Natural killer cell treated with Interleukin-12 subunit alpha and Interleukin-12 subunit beta and Interleukin-15 and Interleukin-18, amount 100 ng/mL, for 72 hours (primary cell): ENCODE measurements at regions not wholly inside any gene's neighbourhood (a gene's known extent, or its start where the extent isn't known, plus 50 kb on each side); places are given as distances from the start of the nearest gene placed in this dataset.
"Not testable (repeated sequence)": the region's sequence is repeated elsewhere in the genome, so short reads cannot be mapped to it uniquely, and the experiment has no call there.

Experiments
- ATAC-seq, 2 donors: fragments of 150-1000 bp; cut with Tn5 transposase in 1 of 2; sonication (Bioruptor Pico), chemical (Tn5 transposase) in 1 of 2; 2 replicates each; pipeline ENCODE4 v1.10.0; 2021
- DNase-seq: peaks from one replicate; pipeline ENCODE4 v3.0.0; 2022; ENCODE audit warnings: low spot score
- H3K27ac Mint-ChIP-seq, 2 donors: 1 replicate in 1 of 2; 2 replicates in 1 of 2; pipeline ENCODE4 v1.8.0; 2022; ENCODE audit warnings: mixed read lengths in 2 of 2, mild to moderate bottlenecking in 1 of 2, moderate library complexity in 1 of 2
- H3K27me3 Mint-ChIP-seq, 2 donors: 1 replicate in 1 of 2; 2 replicates in 1 of 2; pipeline ENCODE4 v1.8.0; 2022; ENCODE audit warnings: mixed read lengths in 2 of 2
- H3K36me3 Mint-ChIP-seq: one replicate; pipeline ENCODE4 v1.8.0; 2022; ENCODE audit warnings: mixed read lengths
- H3K4me1 Mint-ChIP-seq, 2 donors: 1 replicate in 1 of 2; 2 replicates in 1 of 2; pipeline ENCODE4 v1.8.0; 2022; ENCODE audit warnings: low read depth in 2 of 2, mixed read lengths in 2 of 2, mild to moderate bottlenecking in 1 of 2
- H3K4me3 Mint-ChIP-seq: one replicate; pipeline ENCODE4 v1.8.0; 2022; ENCODE audit warnings: mixed read lengths
- H3K9me3 Mint-ChIP-seq: 2 replicates; pipeline ENCODE4 v1.8.0; 2022; ENCODE audit warnings: mixed read lengths

- peaks cover 8 to 13% of the 10 kb centered on the region in 2 donors for H3K4me1 Mint-ChIP-seq
- peak overlapping the region; percentile 67 for H3K4me3 Mint-ChIP-seq
These were observed 325.5 kb downstream of the BCOR start for GRCh38 chrX:39772057-39772832.

GRCh38 chrX:39773150-39773549 lies 324.6 kb downstream of the BCOR start:
- ATAC-seq: no peak
- Mint-ChIP-seq H3K27ac (no peak overlapping the region), H3K9me3 (peaks cover 3% of the 10 kb centered on the region), H3K4me3 (no peak overlapping the region), H3K27me3 (peaks cover 0 to 38% of the 10 kb centered on the region in 2 donors), H3K4me1 (peaks cover 8 to 13% of the 10 kb centered on the region in 2 donors), H3K36me3 (no peaks in the 10 kb centered on the region)
- no peak for DNase-seq

More at GRCh38 chrX:39772057-39772832, 325.5 kb downstream of the BCOR start:
- ATAC-seq (no peak), DNase-seq (no peak)
- Mint-ChIP-seq H3K27me3 (peaks cover 0 to 34% of the 10 kb centered on the region in 2 donors), H3K9me3 (peaks cover 3% of the 10 kb centered on the region), H3K27ac (peak overlapping the region; percentile 42 to 68), H3K36me3 (no peaks in the 10 kb centered on the region)

- Mint-ChIP-seq H3K9me3 (peaks cover 3% of the 10 kb centered on the region), H3K4me1 (peaks cover 8 to 13% of the 10 kb centered on the region in 2 donors), H3K36me3 (no peaks in the 10 kb centered on the region), H3K27me3 (peaks cover 0 to 34% of the 10 kb centered on the region in 2 donors), H3K27ac (no peak overlapping the region), H3K4me3 (no peak overlapping the region)
- no peak for DNase-seq
- no peak for ATAC-seq
These were observed 323.6 kb downstream of the BCOR start for GRCh38 chrX:39773923-39774773.

- no peak overlapping the region for H3K4me3 Mint-ChIP-seq
- DNase-seq: no peak
- H3K4me1 Mint-ChIP-seq: peaks cover 8 to 13% of the 10 kb centered on the region in 2 donors
- H3K27ac Mint-ChIP-seq: no peak overlapping the region
- H3K27me3 Mint-ChIP-seq: peaks cover 0 to 32% of the 10 kb centered on the region in 2 donors
- ATAC-seq: no peak
- H3K36me3 Mint-ChIP-seq: no peaks in the 10 kb centered on the region
- peaks cover 3% of the 10 kb centered on the region for H3K9me3 Mint-ChIP-seq
These were observed 322.9 kb downstream of the BCOR start for GRCh38 chrX:39774774-39775328.

GRCh38 chrX:39777623-39778025 lies 320.1 kb downstream of the BCOR start:
- H3K27ac Mint-ChIP-seq: no peak overlapping the region
- peaks cover 0 to 18% of the 10 kb centered on the region in 2 donors for H3K27me3 Mint-ChIP-seq
- no peaks in the 10 kb centered on the region for H3K9me3 Mint-ChIP-seq
- ATAC-seq (no peak), DNase-seq (no peak)
- H3K4me3 Mint-ChIP-seq: no peak overlapping the region
- H3K4me1 Mint-ChIP-seq: peaks cover 3 to 5% of the 10 kb centered on the region in 2 donors
- no peaks in the 10 kb centered on the region for H3K36me3 Mint-ChIP-seq

- no peaks in the 10 kb centered on the region for H3K4me1 Mint-ChIP-seq
- no peak overlapping the region for H3K4me3 Mint-ChIP-seq
- ATAC-seq (no peak), DNase-seq (no peak)
- no peaks in the 10 kb centered on the region for H3K36me3 Mint-ChIP-seq
- no peak overlapping the region for H3K27ac Mint-ChIP-seq
- no peaks in the 10 kb centered on the region for H3K9me3 Mint-ChIP-seq
- H3K27me3 Mint-ChIP-seq: peaks cover 0 to 14% of the 10 kb centered on the region in 2 donors
These were observed 317.6 kb downstream of the BCOR start for GRCh38 chrX:39779952-39780783.

- no peaks in the 10 kb centered on the region for H3K9me3 Mint-ChIP-seq
- no peak overlapping the region for H3K4me3 Mint-ChIP-seq
- peaks cover 0 to 17% of the 10 kb centered on the region in 2 donors for H3K27me3 Mint-ChIP-seq
- ATAC-seq (no peak), DNase-seq (no peak)
- no peaks in the 10 kb centered on the region for H3K4me1 Mint-ChIP-seq
- H3K36me3 Mint-ChIP-seq: no peaks in the 10 kb centered on the region
- H3K27ac Mint-ChIP-seq: no peak overlapping the region
These were observed 315.5 kb downstream of the BCOR start for GRCh38 chrX:39782276-39782675.

GRCh38 chrX:39787999-39788398 lies 309.8 kb downstream of the BCOR start:
- H3K4me3 Mint-ChIP-seq: no peak overlapping the region
- DNase-seq (no peak), ATAC-seq (no peak)
- H3K27ac Mint-ChIP-seq: no peak overlapping the region
- no peaks in the 10 kb centered on the region for H3K4me1 Mint-ChIP-seq
- no peaks in the 10 kb centered on the region for H3K9me3 Mint-ChIP-seq
- H3K27me3 Mint-ChIP-seq: peaks cover 0 to 9% of the 10 kb centered on the region in 2 donors
- no peaks in the 10 kb centered on the region for H3K36me3 Mint-ChIP-seq

GRCh38 chrX:39788521-39788920 lies 309.2 kb downstream of the BCOR start:
- Mint-ChIP-seq H3K27ac (no peak overlapping the region), H3K4me3 (no peak overlapping the region)

GRCh38 chrX:39791691-39792090 lies 306.1 kb downstream of the BCOR start:
- H3K9me3 Mint-ChIP-seq: no peaks in the 10 kb centered on the region
- peaks cover 0 to 5% of the 10 kb centered on the region in 2 donors for H3K27me3 Mint-ChIP-seq
- ATAC-seq (no peak), DNase-seq (no peak)
- H3K36me3 Mint-ChIP-seq: no peaks in the 10 kb centered on the region
- no peak overlapping the region for H3K27ac Mint-ChIP-seq
- no peak overlapping the region for H3K4me3 Mint-ChIP-seq
- H3K4me1 Mint-ChIP-seq: no peaks in the 10 kb centered on the region

More at GRCh38 chrX:39788521-39788920, 309.2 kb downstream of the BCOR start:
- DNase-seq (no peak), ATAC-seq (no peak)
- Mint-ChIP-seq H3K9me3 (no peaks in the 10 kb centered on the region), H3K27me3 (peaks cover 0 to 9% of the 10 kb centered on the region in 2 donors), H3K36me3 (no peaks in the 10 kb centered on the region), H3K4me1 (no peaks in the 10 kb centered on the region)

GRCh38 chrX:39795605-39796004 lies 302.2 kb downstream of the BCOR start:
- Mint-ChIP-seq H3K4me3 (no peak overlapping the region), H3K9me3 (no peaks in the 10 kb centered on the region), H3K4me1 (no peaks in the 10 kb centered on the region), H3K27ac (no peak overlapping the region), H3K36me3 (no peaks in the 10 kb centered on the region), H3K27me3 (peaks cover 0 to 5% of the 10 kb centered on the region in 2 donors)
- DNase-seq (no peak), ATAC-seq (no peak)

- no peaks in the 10 kb centered on the region for H3K36me3 Mint-ChIP-seq
- DNase-seq: no peak
- H3K4me3 Mint-ChIP-seq: no peak overlapping the region
- peaks cover 0 to 8% of the 10 kb centered on the region in 2 donors for H3K27me3 Mint-ChIP-seq
- H3K27ac Mint-ChIP-seq: no peak overlapping the region
- no peaks in the 10 kb centered on the region for H3K9me3 Mint-ChIP-seq
- no peak for ATAC-seq
- no peaks in the 10 kb centered on the region for H3K4me1 Mint-ChIP-seq
These were observed 300.9 kb downstream of the BCOR start for GRCh38 chrX:39796856-39797255.

- H3K4me3 Mint-ChIP-seq, H3K4me1 Mint-ChIP-seq, DNase-seq, H3K36me3 Mint-ChIP-seq, ATAC-seq, H3K9me3 Mint-ChIP-seq, H3K27ac Mint-ChIP-seq: not testable (repeated sequence)
- peaks cover 0 to 12% of the 10 kb centered on the region in 2 donors for H3K27me3 Mint-ChIP-seq
These were observed 299.3 kb downstream of the BCOR start for GRCh38 chrX:39798488-39798887.
